GM23248 (cell line): ENCODE measurements at regions not wholly inside any gene's neighbourhood (a gene's known extent, or its start where the extent isn't known, plus 50 kb on each side); places are given as distances from the start of the nearest gene placed in this dataset.

Source experiments
- EZH2 ChIP-seq: fragments of 200-600 bp; sonication (generic); IDR thresholded peaks from 2 replicates; pipeline ENCODE4 v1.6.1; 2018; ENCODE audit warnings: antibody characterized with exemption, mild to moderate bottlenecking; ENCODE audit not compliant: insufficient read depth, poor library complexity, severe bottlenecking
- EZH2phosphoT487 ChIP-seq: fragments of 200-600 bp; sonication (generic); IDR thresholded peaks from 2 replicates; pipeline ENCODE4 v1.6.1; 2018; ENCODE audit warnings: antibody characterized with exemption, moderate library complexity, mild to moderate bottlenecking, low read depth; ENCODE audit not compliant: insufficient read depth

- TF ChIP-seq EZH2: no peak
- TF ChIP-seq EZH2phosphoT487: no peak
Observed at GRCh38 chr1:70583522-70583921, 172.5 kb downstream of the CTH start.
